GM18861 (cell line): ENCODE measurements at regions not wholly inside any gene's neighbourhood (a gene's known extent, or its start where the extent isn't known, plus 50 kb on each side); places are given as distances from the start of the nearest gene placed in this dataset.
A peak's percentile ranks its signal among the peaks of the same experiment; 100 is the strongest.
"Not testable (repeated sequence)": the region's sequence is repeated elsewhere in the genome, so short reads cannot be mapped to it uniquely, and the experiment has no call there.

ENCODE experiments used
- ATAC-seq: cut with Tn5 transposase; IDR thresholded peaks from one replicate; pipeline ENCODE4 v1.9.1; 2021; ENCODE audit not compliant: unreplicated experiment

DNA sequence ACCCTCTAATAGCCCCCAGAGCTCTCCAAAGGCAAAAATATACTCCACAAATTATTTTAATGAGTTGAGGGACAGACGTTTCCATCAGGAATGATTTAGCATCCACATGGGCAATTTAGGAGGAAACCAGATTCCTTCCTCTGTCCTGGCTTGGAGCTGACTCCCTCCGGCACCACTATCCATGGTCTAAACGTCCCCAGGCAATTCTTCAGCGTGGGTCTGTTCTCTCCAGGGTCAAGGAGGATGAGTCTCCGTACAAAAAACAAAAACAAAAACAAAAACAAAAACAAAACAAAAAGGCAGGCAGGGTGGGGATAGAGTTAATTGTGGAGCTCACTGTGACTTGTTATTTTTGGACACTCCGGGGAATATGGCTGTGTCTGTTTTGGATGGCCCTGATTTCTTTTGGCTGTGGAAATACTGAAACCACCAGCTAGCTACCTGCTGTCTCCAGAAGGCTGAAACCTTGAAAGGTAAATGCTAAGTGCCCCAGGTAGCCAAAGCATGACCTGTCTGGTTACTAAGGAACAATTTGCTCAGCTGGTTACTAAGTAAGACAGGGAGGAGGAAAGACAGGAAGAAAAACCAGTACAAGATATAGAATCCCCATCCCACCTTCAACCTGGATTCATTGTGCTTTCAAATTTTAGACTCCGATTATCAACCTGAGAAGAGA, 419.1 kb upstream of the LCORL start:
- ATAC-seq = no peak

DNA sequence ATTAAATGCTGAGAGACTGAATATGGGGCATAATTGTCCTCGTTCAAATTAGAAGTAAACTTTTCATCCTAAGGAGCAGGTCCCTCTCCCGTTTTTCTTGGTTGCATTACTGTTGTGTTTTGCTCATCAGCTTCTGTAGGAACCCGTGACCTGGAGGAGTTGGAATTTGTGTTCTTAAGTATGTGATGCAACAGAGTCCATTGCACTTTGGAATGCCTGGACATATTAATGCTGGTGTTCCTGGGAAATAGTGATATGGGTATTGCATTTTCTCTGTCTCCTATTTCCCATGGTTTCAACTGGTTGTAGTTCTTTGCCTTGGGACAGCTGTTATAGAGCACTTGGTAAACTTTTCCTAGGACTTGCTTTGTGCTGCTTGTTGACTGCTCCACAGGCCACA, 417.8 kb upstream of the LCORL start:
- ATAC-seq = no peak

DNA sequence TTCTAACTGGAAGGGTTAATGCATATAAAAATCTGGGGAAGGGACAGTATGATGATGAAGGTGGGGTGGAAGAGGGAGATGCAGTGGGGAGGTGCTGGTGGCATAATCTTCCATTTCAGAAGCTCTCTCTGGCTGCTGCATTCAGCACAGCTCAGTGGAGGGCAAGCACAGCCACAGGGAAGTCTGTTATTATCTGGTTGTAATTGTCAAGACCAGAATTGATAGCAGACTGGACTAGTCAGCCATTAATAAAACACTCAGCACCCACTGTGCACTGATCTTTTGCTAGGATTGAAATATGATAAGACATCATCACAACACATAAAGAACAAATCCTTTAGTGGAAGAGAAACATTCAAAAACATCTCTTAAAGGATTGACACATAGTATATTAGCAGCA, 414.2 kb upstream of the LCORL start:
- ATAC-seq = no peak

DNA sequence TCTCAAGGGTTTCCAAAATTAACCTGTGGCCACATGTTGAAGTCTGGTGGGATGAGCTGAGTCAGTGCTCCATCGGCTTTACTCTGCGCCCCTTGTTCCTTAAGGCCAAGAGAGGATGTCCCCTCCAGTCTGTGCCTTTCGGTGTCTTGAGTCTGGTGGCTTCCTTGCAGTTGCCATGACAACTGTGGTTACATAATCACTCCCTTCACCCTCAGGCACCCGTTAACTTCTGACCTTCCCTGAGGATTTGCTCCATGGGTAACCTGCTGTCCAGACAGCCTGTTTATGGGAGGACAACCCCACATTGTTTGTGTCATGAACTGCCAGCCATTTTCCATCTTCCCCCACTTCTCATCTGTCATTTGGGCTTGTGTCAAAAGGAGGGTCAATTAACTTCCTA, 401.1 kb upstream of the LCORL start:
- no peak for ATAC-seq

DNA sequence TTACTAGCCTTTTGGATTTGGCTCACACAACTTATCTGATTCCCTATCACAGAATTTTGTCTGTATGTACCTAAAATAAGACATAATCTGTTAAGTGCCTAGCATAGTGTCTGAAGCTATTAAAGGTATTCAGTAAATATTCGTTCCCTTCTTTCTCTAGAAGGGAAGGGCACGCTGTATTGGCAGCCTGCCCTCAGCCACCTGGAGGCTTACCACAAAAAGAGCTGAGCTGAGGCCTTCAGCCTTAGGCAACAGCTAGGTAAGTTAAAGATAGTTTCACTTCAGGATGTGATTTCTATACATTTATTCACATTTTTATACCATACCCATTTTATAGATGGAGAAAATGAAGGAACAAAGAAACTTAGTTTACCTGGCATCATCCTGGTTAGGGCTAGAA, 400.0 kb upstream of the LCORL start:
- ATAC-seq = no peak

DNA sequence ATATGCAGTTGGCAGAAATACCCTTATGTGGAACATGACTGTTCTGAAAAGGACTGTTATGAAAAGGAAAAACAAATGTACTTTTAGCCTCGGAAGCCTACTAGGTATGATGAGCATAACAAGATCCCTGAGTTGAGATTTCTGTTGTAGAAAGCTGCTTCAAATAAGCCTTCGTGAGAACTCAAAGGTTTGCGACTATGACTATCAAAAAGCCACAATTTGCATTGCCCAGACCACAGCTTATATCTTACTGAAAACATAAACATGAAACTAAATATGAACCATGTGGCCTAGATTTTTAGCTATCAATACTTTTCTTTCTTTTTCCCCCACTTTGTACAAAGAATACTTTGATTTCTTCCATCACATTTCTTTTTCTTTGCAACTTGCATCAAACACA, 398.2 kb upstream of the LCORL start:
- ATAC-seq = peak; percentile 72

DNA sequence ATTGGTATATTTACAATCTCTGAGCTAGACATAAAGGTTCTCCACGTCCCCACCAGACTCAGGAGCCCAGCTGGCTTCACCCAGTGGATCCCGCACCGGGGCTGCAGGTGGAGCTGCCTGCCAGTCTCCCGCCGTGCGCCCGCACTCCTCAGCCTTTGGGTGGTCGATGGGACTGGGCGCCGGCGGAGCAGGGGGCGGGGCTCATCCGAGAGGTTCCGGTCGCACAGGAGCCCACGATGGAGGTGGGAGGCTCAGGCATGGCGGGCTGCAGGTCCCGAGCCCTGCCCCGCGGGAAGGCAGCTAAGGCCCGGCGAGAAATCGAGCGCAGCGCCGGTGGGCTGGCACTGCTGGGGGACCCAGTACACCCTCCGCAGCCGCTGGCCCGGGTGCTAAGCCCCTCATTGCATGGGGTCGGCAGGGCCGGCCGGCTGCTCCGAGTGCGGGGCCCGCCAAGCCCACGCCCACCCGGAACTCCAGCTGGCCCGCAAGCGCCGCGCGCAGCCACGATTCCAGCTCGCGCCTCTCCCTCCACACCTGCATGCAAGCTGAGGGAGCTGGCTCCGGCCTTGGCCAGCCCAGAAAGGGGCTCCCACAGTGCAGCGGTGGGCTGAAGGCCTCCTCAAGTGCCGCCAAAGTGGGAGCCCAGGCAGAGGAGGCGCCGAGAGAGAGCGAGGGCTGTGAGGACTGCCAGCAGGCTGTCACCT, 396.8 kb upstream of the LCORL start:
- not testable (repeated sequence) for ATAC-seq

DNA sequence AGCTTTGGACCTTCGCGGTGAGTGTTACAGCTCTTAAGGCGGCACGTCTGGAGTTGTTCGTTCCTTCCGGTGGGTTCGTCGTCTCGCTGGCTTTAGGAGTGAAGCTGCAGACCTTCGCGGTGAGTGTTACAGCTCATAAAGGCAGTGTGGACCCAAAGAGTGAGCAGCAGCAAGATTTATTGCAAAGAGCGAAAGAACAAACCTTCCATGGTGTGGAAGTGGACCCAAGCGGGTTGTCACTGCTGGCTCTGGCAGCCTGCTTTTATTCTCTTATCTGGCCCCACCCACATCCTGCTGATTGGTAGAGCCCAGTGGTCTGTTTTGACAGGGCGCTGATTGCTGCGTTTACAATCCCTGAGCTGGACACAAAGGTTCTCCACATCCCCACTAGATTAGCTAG, 396.1 kb upstream of the LCORL start:
- not testable (repeated sequence) for ATAC-seq

DNA sequence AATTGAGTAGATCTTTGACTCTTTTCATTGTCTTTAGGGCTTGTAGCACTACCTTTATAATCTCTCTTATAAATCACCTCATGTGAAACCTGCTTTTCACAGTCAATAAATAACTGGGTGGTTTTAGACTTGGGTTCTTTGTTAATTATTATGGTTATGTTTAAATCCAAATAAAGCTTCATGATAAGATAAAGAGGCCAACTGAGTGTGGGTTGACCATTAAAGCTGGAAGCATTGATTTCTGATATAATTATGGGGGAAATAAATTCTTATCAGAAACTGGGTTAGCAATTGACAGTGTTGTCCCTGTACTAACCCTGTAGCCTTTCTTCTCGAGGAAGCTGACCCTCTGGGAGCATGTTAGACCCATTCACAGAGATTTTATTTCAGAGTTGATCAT, 384.7 kb upstream of the LCORL start:
- peak; percentile 33 for ATAC-seq

DNA sequence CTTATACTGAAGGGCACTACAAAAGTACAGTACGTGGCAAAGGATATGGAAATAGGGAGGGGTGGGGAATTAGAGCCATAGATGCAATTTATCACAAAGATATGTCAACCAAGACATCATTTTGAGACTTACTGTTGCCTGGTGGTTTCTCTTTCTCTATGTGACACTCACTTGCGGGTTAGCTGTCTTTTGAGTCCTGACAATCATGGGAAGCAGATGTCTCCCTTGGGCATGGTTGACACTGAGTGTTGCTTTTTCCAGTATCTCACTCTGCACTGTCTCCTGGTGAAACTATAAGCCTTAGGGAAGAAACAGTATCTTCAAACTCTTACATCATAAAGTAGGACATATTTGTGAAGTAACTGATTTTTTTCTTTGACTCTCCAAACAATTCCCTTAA, 383.5 kb upstream of the LCORL start:
- no peak for ATAC-seq

DNA sequence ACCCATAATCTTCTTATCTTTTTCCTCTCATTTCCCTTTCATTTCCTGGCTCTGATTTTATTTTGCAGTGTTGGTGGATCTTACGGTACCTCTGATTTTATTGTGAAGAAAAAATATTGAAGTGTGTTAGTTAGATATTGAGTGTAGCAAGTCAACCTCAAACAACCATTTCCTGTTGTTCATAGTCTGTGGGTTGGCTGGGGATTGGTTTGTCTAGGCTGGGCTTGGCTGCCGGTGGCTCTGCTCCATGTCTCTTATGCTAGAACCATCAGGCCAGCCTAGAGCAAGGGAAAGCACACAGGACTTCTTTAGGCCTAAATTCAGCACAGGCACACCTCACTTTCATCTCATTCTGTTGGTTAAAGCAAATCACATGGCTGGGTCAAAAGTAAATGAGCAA, 383.1 kb upstream of the LCORL start:
- peak; percentile 72 for ATAC-seq

DNA sequence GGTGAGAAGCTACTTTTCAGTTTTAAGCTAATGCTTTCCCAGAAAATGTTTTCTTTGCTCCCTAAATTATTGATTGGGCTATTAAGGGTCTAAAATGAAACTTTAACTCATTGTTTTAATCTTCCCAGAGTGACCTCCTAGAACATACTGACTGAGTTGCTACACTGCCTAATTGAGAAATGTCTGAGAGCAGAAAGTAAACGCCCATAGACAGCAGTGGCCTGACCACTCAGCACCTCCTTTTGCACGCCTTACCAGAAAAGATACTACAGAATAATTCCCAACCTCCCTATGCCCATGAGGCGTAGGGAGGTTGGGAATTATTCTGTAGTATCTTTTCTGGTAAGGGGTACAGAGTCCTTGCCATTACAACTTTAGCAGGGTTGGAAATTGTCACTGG, 381.8 kb upstream of the LCORL start:
- ATAC-seq = no peak

DNA sequence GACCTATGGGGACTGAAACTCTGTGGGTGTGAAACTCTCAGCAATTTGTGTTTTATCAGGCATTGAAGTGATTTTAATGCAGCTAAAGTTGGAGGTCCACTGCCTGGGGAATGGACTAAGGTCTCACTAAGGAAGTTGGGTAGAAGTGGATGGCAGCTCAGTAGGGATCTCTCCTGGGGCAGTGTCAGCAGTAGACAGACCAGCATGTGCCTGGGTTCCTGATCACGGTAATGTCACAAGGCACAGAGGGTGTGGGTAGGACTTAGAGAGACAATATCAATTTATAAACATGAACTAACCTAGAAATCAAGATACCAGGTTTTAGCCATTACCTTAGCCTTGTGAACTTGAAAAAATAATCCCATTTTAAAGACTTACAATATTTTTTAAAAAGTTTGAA, 380.3 kb upstream of the LCORL start:
- no peak for ATAC-seq

DNA sequence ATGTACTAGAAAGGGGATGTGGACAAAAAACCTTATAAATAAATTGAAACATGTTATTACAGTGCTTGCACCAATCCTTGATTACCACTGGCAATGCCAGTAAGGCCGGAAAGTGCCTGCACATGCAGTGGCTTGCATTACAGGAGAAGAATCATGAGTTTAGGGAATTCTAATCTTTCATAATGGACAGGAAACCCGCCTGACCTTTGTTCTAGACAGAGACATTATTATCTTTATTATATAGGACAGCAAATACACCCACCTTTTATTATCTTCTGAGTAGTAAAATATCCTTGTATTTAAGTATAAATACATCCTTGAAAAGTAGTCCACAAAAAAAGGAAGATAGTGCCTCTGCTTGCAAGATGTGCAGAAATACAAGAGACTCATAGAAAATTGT, 379.9 kb upstream of the LCORL start:
- no peak for ATAC-seq

DNA sequence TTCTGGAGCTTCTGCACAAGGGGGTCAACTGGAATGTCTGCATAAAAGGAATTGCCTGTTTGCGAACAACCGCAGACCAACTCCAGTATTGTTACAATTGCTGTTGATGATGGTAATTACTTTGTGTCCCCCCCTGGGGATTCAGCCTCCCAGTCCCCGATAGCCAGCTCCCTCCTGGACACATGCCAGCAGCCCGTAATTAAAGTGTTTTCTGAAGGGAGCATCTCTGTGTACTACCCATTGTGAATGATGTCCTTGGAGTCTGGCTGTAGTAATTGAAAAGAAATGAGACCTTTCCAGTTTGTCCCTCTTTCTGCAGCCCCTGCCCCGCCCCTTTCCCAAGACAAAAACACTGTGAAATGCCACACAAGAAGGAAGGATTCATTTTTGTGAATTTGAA, 377.1 kb upstream of the LCORL start:
- ATAC-seq = no peak

DNA sequence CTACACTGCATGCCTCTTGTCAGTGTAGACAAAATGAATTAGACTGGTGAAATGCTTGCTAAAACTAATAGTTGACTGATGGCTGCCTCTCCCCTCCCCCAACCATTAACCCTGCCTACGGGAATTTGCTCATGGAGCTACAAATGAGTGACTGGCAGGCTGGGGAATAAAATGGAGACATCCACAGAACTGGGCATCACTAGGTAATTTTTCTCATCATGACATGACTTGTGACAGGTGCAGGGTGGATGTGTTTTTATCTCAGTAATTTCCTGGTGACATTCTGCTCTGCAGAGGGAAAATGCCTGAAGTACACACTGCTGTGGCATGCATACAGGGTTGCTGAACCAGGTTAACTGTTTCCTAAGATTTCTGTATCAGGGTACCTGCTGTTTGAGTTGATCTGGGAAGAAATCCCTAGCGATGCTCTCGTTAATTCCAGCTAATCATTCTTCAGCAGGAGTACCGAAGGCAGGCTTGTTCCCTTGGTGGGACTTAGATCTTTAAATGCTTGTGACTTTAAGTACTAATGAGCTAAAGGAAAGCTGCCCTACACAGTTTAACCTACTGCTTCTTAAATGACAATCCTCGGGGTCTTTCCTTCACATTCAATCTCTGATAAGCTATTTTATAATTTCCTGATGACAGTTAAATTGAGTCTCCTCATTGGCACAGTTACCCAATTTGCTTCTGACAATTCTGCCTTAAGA, 376.3 kb upstream of the LCORL start:
- no peak for ATAC-seq

DNA sequence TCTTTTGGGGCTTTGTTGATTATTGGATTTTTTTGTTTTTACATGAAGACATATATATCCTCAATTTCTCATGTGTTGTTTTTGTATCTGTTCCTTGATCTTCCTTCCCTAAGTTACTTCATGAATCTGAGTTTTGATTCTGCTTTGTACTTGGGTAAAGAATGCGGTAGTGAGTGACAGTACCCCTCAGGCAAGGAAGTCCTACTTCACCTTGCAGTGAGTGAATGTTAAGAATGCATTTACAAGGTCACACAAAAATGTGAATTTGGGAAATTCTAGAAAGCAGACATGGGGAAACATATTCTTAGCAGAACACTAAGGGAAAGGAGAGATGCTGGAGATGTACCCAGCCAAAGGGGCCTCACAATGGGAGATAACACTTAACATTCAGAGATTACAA, 373.1 kb upstream of the LCORL start:
- no peak for ATAC-seq

DNA sequence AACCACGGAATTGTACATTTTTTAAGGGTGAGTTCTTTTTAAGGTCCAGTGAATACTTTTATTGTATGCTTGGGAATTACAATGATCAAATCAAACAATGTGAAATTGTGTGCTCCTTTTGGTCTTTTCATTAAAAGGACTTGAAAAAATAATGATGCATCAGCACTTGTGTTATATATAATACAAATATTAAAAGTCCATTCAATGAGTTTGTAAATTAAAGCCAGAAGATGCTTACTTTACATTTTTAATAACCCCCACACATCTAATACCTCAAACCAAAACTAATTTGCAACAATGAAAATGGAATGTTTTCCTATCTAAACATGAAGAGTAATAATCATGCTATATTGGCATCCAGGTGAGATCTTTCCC, 369.8 kb upstream of the LCORL start:
- ATAC-seq = no peak

DNA sequence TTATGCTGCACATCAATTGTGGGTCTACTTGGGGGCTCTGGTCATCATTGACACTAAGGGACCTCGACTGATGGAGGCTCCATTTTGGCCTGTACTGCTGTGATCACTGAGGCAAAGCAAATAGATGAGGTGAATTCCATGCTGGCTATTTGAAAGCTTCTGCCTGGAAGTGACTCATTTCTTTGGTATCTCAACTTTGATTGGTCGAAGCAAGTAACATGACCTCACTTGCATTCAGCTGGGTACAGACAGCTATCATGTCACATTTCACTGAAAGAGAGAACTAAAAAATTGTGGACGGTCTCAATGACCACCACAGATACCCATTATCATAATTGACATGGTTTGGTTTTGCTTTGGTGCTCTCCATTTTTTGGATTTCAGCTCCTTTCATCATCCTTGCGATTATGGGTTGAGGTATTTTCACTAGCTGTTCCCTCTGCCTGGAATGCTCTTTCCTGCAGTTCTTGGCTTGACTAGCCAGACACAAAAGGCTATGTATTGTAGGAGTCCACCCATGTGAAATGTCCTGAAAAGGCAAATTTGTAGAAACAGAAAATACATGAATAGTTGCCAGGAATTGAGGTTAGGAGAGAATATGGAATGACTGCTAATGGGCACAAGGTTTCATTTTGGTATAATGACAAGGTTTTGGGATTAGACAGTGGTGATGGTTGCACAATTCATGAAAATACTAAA, 369.2 kb upstream of the LCORL start:
- no peak for ATAC-seq

DNA sequence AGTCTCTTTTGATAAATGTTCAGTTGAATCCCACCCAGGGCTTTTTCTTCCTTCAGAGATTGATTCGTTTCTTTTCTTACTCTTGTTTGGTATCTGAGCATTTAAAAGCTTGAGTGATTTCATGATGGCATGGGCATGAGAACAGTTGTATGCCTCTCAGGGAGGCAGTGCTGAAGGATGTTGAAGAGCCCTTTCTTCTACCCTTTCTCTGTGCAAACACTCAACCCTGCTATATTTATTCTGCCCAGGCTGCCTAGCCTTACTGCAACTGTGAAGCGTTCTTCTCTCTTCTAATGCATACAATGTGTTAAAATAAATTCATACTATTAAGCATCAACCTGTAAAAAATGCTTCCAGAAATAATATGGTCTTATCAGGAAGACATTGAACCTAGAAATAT, 367.6 kb upstream of the LCORL start:
- no peak for ATAC-seq

DNA sequence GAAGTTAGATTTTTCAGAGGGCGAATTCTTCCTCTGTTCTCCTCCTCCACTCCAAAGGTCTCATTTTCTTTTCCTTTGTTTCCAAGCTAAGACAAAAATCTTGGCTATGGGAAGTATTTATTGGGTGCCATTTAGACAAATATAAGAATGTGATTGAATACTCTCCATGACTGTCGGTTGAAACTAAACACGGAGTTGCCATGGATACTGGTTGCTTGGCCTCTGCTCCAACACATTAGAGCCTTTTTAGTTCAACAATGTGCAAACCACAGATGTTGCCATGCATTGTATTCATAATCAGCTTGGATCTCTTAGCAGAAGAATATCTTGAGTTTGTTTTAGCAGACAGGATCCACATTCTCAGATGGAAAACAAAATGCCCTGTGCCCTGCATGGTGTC, 366.5 kb upstream of the LCORL start:
- no peak for ATAC-seq

DNA sequence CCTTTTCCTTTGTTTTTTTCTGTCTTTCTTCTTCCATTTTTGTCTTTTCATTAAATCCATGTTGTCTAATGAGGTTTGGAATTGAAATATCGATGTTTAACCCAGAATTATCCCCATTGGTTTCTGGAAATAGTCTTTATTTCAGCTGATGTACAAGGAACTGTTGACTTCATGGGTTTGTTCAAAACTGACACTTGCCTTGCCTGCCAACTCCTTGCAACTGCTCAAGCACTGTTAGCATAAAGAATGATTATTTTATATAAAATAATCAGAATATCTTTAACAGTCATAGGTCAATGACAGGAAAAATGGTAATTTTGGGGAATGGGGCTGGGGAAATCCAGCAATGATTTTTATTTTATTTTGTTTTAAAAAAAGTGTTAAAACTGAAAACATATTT, 359.6 kb upstream of the LCORL start:
- no peak for ATAC-seq
